ENCODE measurements at regions not wholly inside any gene's neighbourhood (a gene's known extent, or its start where the extent isn't known, plus 50 kb on each side); places are given as distances from the start of the nearest gene placed in this dataset.
A peak's percentile ranks its signal among the peaks of the same experiment; 100 is the strongest.

DNA sequence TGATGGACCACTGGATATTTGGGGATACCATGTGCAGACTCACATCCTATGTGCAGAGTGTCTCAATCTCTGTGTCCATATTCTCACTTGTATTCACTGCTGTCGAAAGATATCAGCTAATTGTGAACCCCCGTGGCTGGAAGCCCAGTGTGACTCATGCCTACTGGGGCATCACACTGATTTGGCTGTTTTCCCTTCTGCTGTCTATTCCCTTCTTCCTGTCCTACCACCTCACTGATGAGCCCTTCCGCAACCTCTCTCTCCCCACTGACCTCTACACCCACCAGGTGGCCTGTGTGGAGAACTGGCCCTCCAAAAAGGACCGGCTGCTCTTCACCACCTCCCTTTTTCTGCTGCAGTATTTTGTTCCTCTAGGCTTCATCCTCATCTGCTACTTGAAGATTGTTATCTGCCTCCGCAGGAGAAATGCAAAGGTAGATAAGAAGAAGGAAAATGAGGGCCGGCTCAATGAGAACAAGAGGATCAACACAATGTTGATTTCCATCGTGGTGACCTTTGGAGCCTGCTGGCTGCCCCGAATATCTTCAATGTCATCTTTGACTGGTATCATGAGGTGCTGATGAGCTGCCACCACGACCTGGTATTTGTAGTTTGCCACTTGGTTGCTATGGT, 54.5 kb upstream of the HNRNPA0 start:
- Histone ChIP-seq H3K4me3 (no peak overlapping the region), H3K36me3 (peaks cover 0 to 26% (median 0%) of the 10 kb centered on the region in 4 donors), H3K27me3 (no peaks in the 10 kb centered on the region), H3K9me3 (no peaks in the 10 kb centered on the region), H3K27ac (replicated peaks in 1 of 4) (no peak overlapping the region), H3K4me1 (peaks cover 2 to 18% (median 11%) of the 10 kb centered on the region in 4 donors)
- DNase-seq (ENCODE audit: extremely low spot score): no peak
- TF ChIP-seq POLR2AphosphoS5 (IDR thresholded peaks at IDR 0.05) (no peak), EP300 (IDR thresholded peaks at IDR 0.05) (no peak), POLR2A (IDR thresholded peaks at IDR 0.05; ENCODE audit: low read depth) (no peak)
- TF ChIP-seq, protein P1, sequence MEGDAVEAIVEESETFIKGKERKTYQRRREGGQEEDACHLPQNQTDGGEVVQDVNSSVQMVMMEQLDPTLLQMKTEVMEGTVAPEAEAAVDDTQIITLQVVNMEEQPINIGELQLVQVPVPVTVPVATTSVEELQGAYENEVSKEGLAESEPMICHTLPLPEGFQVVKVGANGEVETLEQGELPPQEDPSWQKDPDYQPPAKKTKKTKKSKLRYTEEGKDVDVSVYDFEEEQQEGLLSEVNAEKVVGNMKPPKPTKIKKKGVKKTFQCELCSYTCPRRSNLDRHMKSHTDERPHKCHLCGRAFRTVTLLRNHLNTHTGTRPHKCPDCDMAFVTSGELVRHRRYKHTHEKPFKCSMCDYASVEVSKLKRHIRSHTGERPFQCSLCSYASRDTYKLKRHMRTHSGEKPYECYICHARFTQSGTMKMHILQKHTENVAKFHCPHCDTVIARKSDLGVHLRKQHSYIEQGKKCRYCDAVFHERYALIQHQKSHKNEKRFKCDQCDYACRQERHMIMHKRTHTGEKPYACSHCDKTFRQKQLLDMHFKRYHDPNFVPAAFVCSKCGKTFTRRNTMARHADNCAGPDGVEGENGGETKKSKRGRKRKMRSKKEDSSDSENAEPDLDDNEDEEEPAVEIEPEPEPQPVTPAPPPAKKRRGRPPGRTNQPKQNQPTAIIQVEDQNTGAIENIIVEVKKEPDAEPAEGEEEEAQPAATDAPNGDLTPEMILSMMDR (IDR thresholded peaks at IDR 0.05): no peak
- WGBS: 81% methylated on average over 9 of the region's 9 CpGs
- intact Hi-C loops (cut with DNase I): no loop called here

DNA sequence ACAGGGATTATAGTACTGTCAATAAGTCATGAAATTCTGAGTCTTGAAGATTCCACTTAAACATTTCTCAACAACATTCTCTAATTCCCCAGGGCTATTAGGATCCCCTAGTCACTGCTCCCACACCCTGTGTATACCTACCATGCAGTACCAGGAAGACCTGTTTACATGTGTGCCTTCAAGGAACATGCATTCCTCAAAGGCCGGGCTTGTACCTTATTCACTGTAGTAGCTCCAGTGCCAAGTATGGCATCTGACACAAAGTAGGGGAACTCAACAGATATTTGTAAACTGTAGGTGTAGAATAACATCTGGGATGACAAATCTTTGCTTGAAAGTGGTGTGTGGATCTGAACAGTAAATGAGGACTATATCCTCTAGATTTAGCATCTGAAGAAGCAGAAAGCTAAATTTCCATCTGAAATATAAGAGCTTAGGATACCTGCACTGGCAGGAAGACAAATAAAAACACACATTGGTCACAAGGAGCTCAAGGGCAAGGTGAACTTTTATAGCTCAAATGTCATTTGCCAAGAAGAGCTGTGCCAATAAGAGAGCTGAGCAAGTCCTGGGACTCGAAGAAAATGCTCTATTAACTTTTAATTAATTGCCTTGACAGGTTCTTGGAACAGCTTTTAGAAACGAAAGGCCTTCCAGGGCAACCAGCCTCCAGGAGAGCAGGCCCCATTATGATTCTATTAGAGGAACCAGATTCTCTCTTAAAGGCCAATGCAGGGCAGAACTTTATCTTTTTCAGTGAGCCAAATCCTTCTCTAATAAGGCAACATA, 52.3 kb upstream of the MYOT start:
- DNase-seq (ENCODE audit: extremely low spot score): no peak
- intact Hi-C loops (cut with DNase I): no loop called here
- H3K4me1 ChIP-seq: peaks cover 0 to 13% (median 13%) of the 10 kb centered on the region in 4 donors
- H3K27me3 ChIP-seq: no peaks in the 10 kb centered on the region
- no peaks in the 10 kb centered on the region for H3K9me3 ChIP-seq
- H3K27ac ChIP-seq (replicated peaks in 1 of 4): peak overlapping the region; percentile 6 to 68 (median 28)
- H3K4me3 ChIP-seq: no peak overlapping the region
- TF ChIP-seq EP300 (IDR thresholded peaks at IDR 0.05) (no peak), POLR2A (IDR thresholded peaks at IDR 0.05; ENCODE audit: low read depth) (no peak), POLR2AphosphoS5 (IDR thresholded peaks at IDR 0.05) (peak in 1 of 2 donors; percentile 21)
- TF ChIP-seq, protein P1 (IDR thresholded peaks at IDR 0.05): no peak
- peaks cover 0 to 18% (median 0%) of the 10 kb centered on the region in 4 donors for H3K36me3 ChIP-seq
- WGBS: 42% methylated on average over 3 of the region's 3 CpGs

Measured in esophagus muscularis mucosa (tissue), 4 donors.